ENCODE measurements at regions not wholly inside any gene's neighbourhood (a gene's known extent, or its start where the extent isn't known, plus 50 kb on each side); places are given as distances from the start of the nearest gene placed in this dataset.

DNA sequence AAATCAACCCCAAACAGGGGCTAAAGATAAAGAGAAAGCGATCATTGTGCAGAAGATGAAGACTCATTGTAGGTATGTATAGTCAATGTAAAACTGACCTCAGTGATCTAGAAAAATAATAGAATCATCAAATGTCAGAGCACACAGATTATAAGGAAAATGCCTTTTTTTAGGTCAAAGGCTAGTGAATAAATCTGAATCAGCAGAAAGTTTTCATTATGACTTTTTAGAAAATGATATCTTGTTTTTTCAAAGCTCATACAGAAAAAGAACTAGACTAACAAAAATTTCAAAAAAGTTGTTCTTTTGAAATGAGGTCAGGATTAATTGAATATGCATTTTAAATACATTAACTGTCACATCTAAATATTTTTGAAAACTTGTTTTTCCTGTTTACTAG, 60.2 kb upstream of the STEAP4 start:
- no peak for TF ChIP-seq DNMT1 (CRISPR knock-in tag; IDR thresholded peaks at IDR 0.05)
- TF ChIP-seq MLLT10 (CRISPR knock-in tag; IDR thresholded peaks at IDR 0.05) = no peak
